ENCODE measurements at regions not wholly inside any gene's neighbourhood (a gene's known extent, or its start where the extent isn't known, plus 50 kb on each side); places are given as distances from the start of the nearest gene placed in this dataset.
"Not testable (repeated sequence)": the region's sequence is repeated elsewhere in the genome, so short reads cannot be mapped to it uniquely, and the experiment has no call there.

GRCh38 chr6:74491844-74492374 lies 713.9 kb downstream of the COL12A1 start:
- Histone ChIP-seq H3K9me2 (ENCODE audit: low read depth, low read length) (no peaks in the 10 kb centered on the region), H3K9ac (ENCODE audit: low read length) (no peak overlapping the region), H3K4me1 (ENCODE audit: insufficient read depth, low read length, severe bottlenecking) (no peaks in the 10 kb centered on the region), H3F3A (ENCODE audit: insufficient read depth, low read length) (no peaks in the 10 kb centered on the region), H3K4me3 (ENCODE audit: low read depth, low read length, poor library complexity, severe bottlenecking) (no peak overlapping the region), H3K4me2 (ENCODE audit: low read length) (no peak overlapping the region), H3K27ac (ENCODE audit: low read depth, low read length, poor library complexity, severe bottlenecking) (no peak overlapping the region), H3K79me2 (ENCODE audit: insufficient read depth, low read length) (no peaks in the 10 kb centered on the region), H2AFZ (ENCODE audit: low read length) (no peak overlapping the region), H3K36me3 (ENCODE audit: insufficient read depth, low read length) (no peaks in the 10 kb centered on the region), H3K9me3 (ENCODE audit: low read length) (no peaks in the 10 kb centered on the region), H4K20me1 (ENCODE audit: insufficient read depth, low read length) (no peaks in the 10 kb centered on the region), H3K27me3 (ENCODE audit: insufficient read depth, low read length) (no peaks in the 10 kb centered on the region)
- TF ChIP-seq CTCF (IDR thresholded peaks at IDR 0.05; ENCODE audit: low read length) (no peak), EZH2 (IDR thresholded peaks at IDR 0.05; ENCODE audit: borderline replicate concordance, low read length) (no peak)

GRCh38 chr6:74488726-74489125 lies 717.1 kb downstream of the COL12A1 start:
- H3K27me3 ChIP-seq (ENCODE audit: insufficient read depth, low read length); H3F3A ChIP-seq (ENCODE audit: insufficient read depth, low read length); H4K20me1 ChIP-seq (ENCODE audit: insufficient read depth, low read length); H3K4me3 ChIP-seq (ENCODE audit: low read depth, low read length, poor library complexity, severe bottlenecking); H3K9me3 ChIP-seq (ENCODE audit: low read length); H3K9ac ChIP-seq (ENCODE audit: low read length); H3K4me1 ChIP-seq (ENCODE audit: insufficient read depth, low read length, severe bottlenecking); H3K27ac ChIP-seq (ENCODE audit: low read depth, low read length, poor library complexity, severe bottlenecking); H2AFZ ChIP-seq (ENCODE audit: low read length); H3K9me2 ChIP-seq (ENCODE audit: low read depth, low read length); H3K36me3 ChIP-seq (ENCODE audit: insufficient read depth, low read length); H3K4me2 ChIP-seq (ENCODE audit: low read length); H3K79me2 ChIP-seq (ENCODE audit: insufficient read depth, low read length): not testable (repeated sequence)

- Histone ChIP-seq H3K36me3 (ENCODE audit: insufficient read depth, low read length) (no peaks in the 10 kb centered on the region), H3K4me1 (ENCODE audit: insufficient read depth, low read length, severe bottlenecking) (no peaks in the 10 kb centered on the region), H3K27ac (ENCODE audit: low read depth, low read length, poor library complexity, severe bottlenecking) (no peak overlapping the region), H3F3A (ENCODE audit: insufficient read depth, low read length) (no peaks in the 10 kb centered on the region), H2AFZ (ENCODE audit: low read length) (no peak overlapping the region), H3K9me3 (ENCODE audit: low read length) (no peaks in the 10 kb centered on the region), H3K27me3 (ENCODE audit: insufficient read depth, low read length) (no peaks in the 10 kb centered on the region), H3K4me2 (ENCODE audit: low read length) (no peak overlapping the region), H3K4me3 (ENCODE audit: low read depth, low read length, poor library complexity, severe bottlenecking) (no peak overlapping the region), H3K79me2 (ENCODE audit: insufficient read depth, low read length) (no peaks in the 10 kb centered on the region), H4K20me1 (ENCODE audit: insufficient read depth, low read length) (no peaks in the 10 kb centered on the region), H3K9ac (ENCODE audit: low read length) (no peak overlapping the region), H3K9me2 (ENCODE audit: low read depth, low read length) (no peaks in the 10 kb centered on the region)
- TF ChIP-seq CTCF (IDR thresholded peaks at IDR 0.05; ENCODE audit: low read length) (no peak), EZH2 (IDR thresholded peaks at IDR 0.05; ENCODE audit: borderline replicate concordance, low read length) (no peak)
These were observed 723.7 kb downstream of the COL12A1 start for GRCh38 chr6:74482180-74482579.

- no peaks in the 10 kb centered on the region for H3K9me3 ChIP-seq (ENCODE audit: low read length)
- no peak overlapping the region for H3K9ac ChIP-seq (ENCODE audit: low read length)
- no peaks in the 10 kb centered on the region for H3K4me1 ChIP-seq (ENCODE audit: insufficient read depth, low read length, severe bottlenecking)
- no peaks in the 10 kb centered on the region for H3F3A ChIP-seq (ENCODE audit: insufficient read depth, low read length)
- H3K4me3 ChIP-seq (ENCODE audit: low read depth, low read length, poor library complexity, severe bottlenecking): no peak overlapping the region
- H3K4me2 ChIP-seq (ENCODE audit: low read length): no peak overlapping the region
- no peaks in the 10 kb centered on the region for H3K79me2 ChIP-seq (ENCODE audit: insufficient read depth, low read length)
- H3K27ac ChIP-seq (ENCODE audit: low read depth, low read length, poor library complexity, severe bottlenecking): no peak overlapping the region
- H4K20me1 ChIP-seq (ENCODE audit: insufficient read depth, low read length): no peaks in the 10 kb centered on the region
- TF ChIP-seq EZH2 (IDR thresholded peaks at IDR 0.05; ENCODE audit: borderline replicate concordance, low read length): no peak
- TF ChIP-seq CTCF (IDR thresholded peaks at IDR 0.05; ENCODE audit: low read length): no peak
- no peaks in the 10 kb centered on the region for H3K36me3 ChIP-seq (ENCODE audit: insufficient read depth, low read length)
- no peaks in the 10 kb centered on the region for H3K27me3 ChIP-seq (ENCODE audit: insufficient read depth, low read length)
- no peak overlapping the region for H2AFZ ChIP-seq (ENCODE audit: low read length)
- no peaks in the 10 kb centered on the region for H3K9me2 ChIP-seq (ENCODE audit: low read depth, low read length)
These were observed 725.3 kb downstream of the COL12A1 start for GRCh38 chr6:74480561-74480960.
